ENCODE measurements at regions not wholly inside any gene's neighbourhood (a gene's known extent, or its start where the extent isn't known, plus 50 kb on each side); places are given as distances from the start of the nearest gene placed in this dataset.

- DNase-seq (no peak), ATAC-seq (no peak)
- H3K27me3 Mint-ChIP-seq: no peaks in the 10 kb centered on the region
- intact Hi-C loops (cut with DNase I, micrococcal nuclease): no loop called here
- peaks cover 2% of the 10 kb centered on the region for H3K36me3 Mint-ChIP-seq (ENCODE audit: low read depth)
- CTCF ChIA-PET: no interaction called here
- H3K4me1 Mint-ChIP-seq: peaks cover 4% of the 10 kb centered on the region
- no peaks in the 10 kb centered on the region for H3K9me3 Mint-ChIP-seq (ENCODE audit: low read depth)
- POLR2A ChIA-PET: no interaction called here
- H3K27ac Mint-ChIP-seq: no peak overlapping the region
- H3K4me3 Mint-ChIP-seq: no peak overlapping the region
These were observed 50.9 kb downstream of the DISP1 start for GRCh38 chr1:222865718-222866117.

- Mint-ChIP-seq H3K27me3 (no peaks in the 10 kb centered on the region), H3K4me3 (no peak overlapping the region), H3K9me3 (ENCODE audit: low read depth) (no peaks in the 10 kb centered on the region), H3K36me3 (ENCODE audit: low read depth) (peaks cover 2% of the 10 kb centered on the region), H3K4me1 (no peaks in the 10 kb centered on the region), H3K27ac (no peak overlapping the region)
- intact Hi-C loops (cut with DNase I, micrococcal nuclease): no loop called here
- POLR2A ChIA-PET: no interaction called here
- CTCF ChIA-PET: no interaction called here
- ATAC-seq (no peak), DNase-seq (no peak)
These were observed 52.5 kb downstream of the DISP1 start for GRCh38 chr1:222867316-222867715.

GRCh38 chr1:222876182-222876581 is 61.3 kb downstream of the DISP1 start:
- ATAC-seq (no peak), DNase-seq (no peak)
- Mint-ChIP-seq H3K27me3 (no peaks in the 10 kb centered on the region), H3K4me1 (peaks cover 23% of the 10 kb centered on the region), H3K27ac (no peak overlapping the region), H3K36me3 (ENCODE audit: low read depth) (peaks cover 19% of the 10 kb centered on the region), H3K4me3 (no peak overlapping the region), H3K9me3 (ENCODE audit: low read depth) (peaks cover 6% of the 10 kb centered on the region)
- POLR2A ChIA-PET: no interaction called here
- intact Hi-C loops (cut with DNase I, micrococcal nuclease): no loop called here
- CTCF ChIA-PET: no interaction called here

- Mint-ChIP-seq H3K4me3 (no peak overlapping the region), H3K27ac (no peak overlapping the region), H3K36me3 (ENCODE audit: low read depth) (peaks cover 19% of the 10 kb centered on the region), H3K27me3 (no peaks in the 10 kb centered on the region), H3K4me1 (peaks cover 25% of the 10 kb centered on the region), H3K9me3 (ENCODE audit: low read depth) (peaks cover 6% of the 10 kb centered on the region)
- ATAC-seq (no peak), DNase-seq (no peak)
- CTCF ChIA-PET: no interaction called here
- intact Hi-C loops (cut with DNase I, micrococcal nuclease): no loop called here
- POLR2A ChIA-PET: no interaction called here
These were observed 63.0 kb downstream of the DISP1 start for GRCh38 chr1:222877854-222878253.

- ATAC-seq (peak; percentile 92), DNase-seq (peak; percentile 55)
- Mint-ChIP-seq H3K4me1 (peaks cover 19% of the 10 kb centered on the region), H3K27me3 (no peaks in the 10 kb centered on the region), H3K9me3 (ENCODE audit: low read depth) (no peaks in the 10 kb centered on the region), H3K27ac (peak overlapping the region; percentile 37), H3K4me3 (no peak overlapping the region), H3K36me3 (ENCODE audit: low read depth) (peaks cover 6% of the 10 kb centered on the region)
- CTCF ChIA-PET: no interaction called here
- POLR2A ChIA-PET: no interaction called here
- intact Hi-C loops (cut with DNase I, micrococcal nuclease): loop anchor here (1.0 to 10.0 kb wide), 4 partner anchors 16 to 416 kb away; partner anchors contain the start of gene DISP1 (in 2 of the 2)
These were observed 65.7 kb downstream of the DISP1 start for GRCh38 chr1:222880587-222880986.

GRCh38 chr1:222886194-222886854 is 71.5 kb downstream of the DISP1 start:
- Mint-ChIP-seq H3K36me3 (ENCODE audit: low read depth) (peaks cover 1% of the 10 kb centered on the region), H3K9me3 (ENCODE audit: low read depth) (no peaks in the 10 kb centered on the region), H3K4me1 (peaks cover 12% of the 10 kb centered on the region), H3K27me3 (no peaks in the 10 kb centered on the region), H3K4me3 (no peak overlapping the region), H3K27ac (no peak overlapping the region)
- ChIA-PET CTCF (no interaction called here), POLR2A (no interaction called here)
- DNase-seq (peak; percentile 20), ATAC-seq (no peak)
- intact Hi-C loops (cut with DNase I, micrococcal nuclease): loop anchor here in 1 of 2 experiments (10.0 kb wide), 1 partner anchor 422 kb away; no protein-coding TSS in a partner anchor

- ATAC-seq (no peak), DNase-seq (no peak)
- Mint-ChIP-seq H3K36me3 (ENCODE audit: low read depth) (peaks cover 1% of the 10 kb centered on the region), H3K27ac (no peak overlapping the region), H3K9me3 (ENCODE audit: low read depth) (no peaks in the 10 kb centered on the region), H3K4me1 (peaks cover 10% of the 10 kb centered on the region), H3K27me3 (no peaks in the 10 kb centered on the region), H3K4me3 (no peak overlapping the region)
- ChIA-PET CTCF (no interaction called here), POLR2A (no interaction called here)
- intact Hi-C loops (cut with DNase I, micrococcal nuclease): loop anchor here in 1 of 2 experiments (10.0 kb wide), 1 partner anchor 422 kb away; no protein-coding TSS in a partner anchor
These were observed 72.1 kb downstream of the DISP1 start for GRCh38 chr1:222886878-222887351.

GRCh38 chr1:222889440-222889839 is 74.6 kb downstream of the DISP1 start:
- no peaks in the 10 kb centered on the region for H3K27me3 Mint-ChIP-seq
- DNase-seq (no peak), ATAC-seq (no peak)
- no peak overlapping the region for H3K27ac Mint-ChIP-seq
- H3K36me3 Mint-ChIP-seq (ENCODE audit: low read depth): peaks cover 1% of the 10 kb centered on the region
- H3K4me1 Mint-ChIP-seq: peaks cover 10% of the 10 kb centered on the region
- H3K9me3 Mint-ChIP-seq (ENCODE audit: low read depth): no peaks in the 10 kb centered on the region
- intact Hi-C loops (cut with DNase I, micrococcal nuclease): loop anchor here in 1 of 2 experiments (10.0 kb wide), 1 partner anchor 425 kb away; no protein-coding TSS in a partner anchor
- ChIA-PET POLR2A (interaction anchor here (0.6 kb wide), 1 partner anchor 1113 kb away, joined by 3 read pairs; no protein-coding TSS in a partner anchor), CTCF (interaction anchor here (0.7 kb wide), 1 partner anchor 188 kb away, joined by 3 read pairs; no protein-coding TSS in a partner anchor)
- no peak overlapping the region for H3K4me3 Mint-ChIP-seq

- ChIA-PET POLR2A (no interaction called here), CTCF (interaction anchor here (0.7 kb wide), 1 partner anchor 210 kb away, joined by 3 read pairs; no protein-coding TSS in a partner anchor)
- Mint-ChIP-seq H3K36me3 (ENCODE audit: low read depth) (no peaks in the 10 kb centered on the region), H3K9me3 (ENCODE audit: low read depth) (no peaks in the 10 kb centered on the region), H3K4me1 (peaks cover 10% of the 10 kb centered on the region), H3K27ac (no peak overlapping the region), H3K27me3 (no peaks in the 10 kb centered on the region), H3K4me3 (no peak overlapping the region)
- no peak for ATAC-seq
- DNase-seq: no peak
- intact Hi-C loops (cut with DNase I, micrococcal nuclease): no loop called here
These were observed 75.9 kb downstream of the DISP1 start for GRCh38 chr1:222890716-222891115.

GRCh38 chr1:222891578-222891977 is 76.7 kb downstream of the DISP1 start:
- H3K4me1 Mint-ChIP-seq: peaks cover 11% of the 10 kb centered on the region
- intact Hi-C loops (cut with DNase I, micrococcal nuclease): no loop called here
- POLR2A ChIA-PET: no interaction called here

GRCh38 chr1:222892137-222892769 is 77.4 kb downstream of the DISP1 start:
- ChIA-PET POLR2A (no interaction called here), CTCF (no interaction called here)
- Mint-ChIP-seq H3K36me3 (ENCODE audit: low read depth) (no peaks in the 10 kb centered on the region), H3K4me1 (peaks cover 13% of the 10 kb centered on the region), H3K27ac (no peak overlapping the region), H3K4me3 (no peak overlapping the region), H3K9me3 (ENCODE audit: low read depth) (no peaks in the 10 kb centered on the region), H3K27me3 (no peaks in the 10 kb centered on the region)
- DNase-seq: no peak
- ATAC-seq: no peak
- intact Hi-C loops (cut with DNase I, micrococcal nuclease): no loop called here

More at GRCh38 chr1:222891578-222891977, 76.7 kb downstream of the DISP1 start:
- CTCF ChIA-PET: interaction anchor here (0.6 kb wide), 1 partner anchor 440 kb away, joined by 3 read pairs; no protein-coding TSS in a partner anchor
- no peaks in the 10 kb centered on the region for H3K27me3 Mint-ChIP-seq
- DNase-seq (no peak), ATAC-seq (peak; percentile 30)
- no peak overlapping the region for H3K27ac Mint-ChIP-seq
- H3K9me3 Mint-ChIP-seq (ENCODE audit: low read depth): no peaks in the 10 kb centered on the region
- H3K36me3 Mint-ChIP-seq (ENCODE audit: low read depth): no peaks in the 10 kb centered on the region
- no peak overlapping the region for H3K4me3 Mint-ChIP-seq

- Mint-ChIP-seq H3K27me3 (no peaks in the 10 kb centered on the region), H3K36me3 (ENCODE audit: low read depth) (no peaks in the 10 kb centered on the region), H3K4me3 (no peak overlapping the region), H3K9me3 (ENCODE audit: low read depth) (no peaks in the 10 kb centered on the region), H3K27ac (no peak overlapping the region), H3K4me1 (peaks cover 15% of the 10 kb centered on the region)
- CTCF ChIA-PET: no interaction called here
- ATAC-seq (no peak), DNase-seq (no peak)
- intact Hi-C loops (cut with DNase I, micrococcal nuclease): no loop called here
- POLR2A ChIA-PET: interaction anchor here (0.7 kb wide), 1 partner anchor 98 kb away, joined by 3 read pairs; no protein-coding TSS in a partner anchor
These were observed 78.4 kb downstream of the DISP1 start for GRCh38 chr1:222893255-222893654.
